ENCODE measurements at regions not wholly inside any gene's neighbourhood (a gene's known extent, or its start where the extent isn't known, plus 50 kb on each side); places are given as distances from the start of the nearest gene placed in this dataset.

DNA sequence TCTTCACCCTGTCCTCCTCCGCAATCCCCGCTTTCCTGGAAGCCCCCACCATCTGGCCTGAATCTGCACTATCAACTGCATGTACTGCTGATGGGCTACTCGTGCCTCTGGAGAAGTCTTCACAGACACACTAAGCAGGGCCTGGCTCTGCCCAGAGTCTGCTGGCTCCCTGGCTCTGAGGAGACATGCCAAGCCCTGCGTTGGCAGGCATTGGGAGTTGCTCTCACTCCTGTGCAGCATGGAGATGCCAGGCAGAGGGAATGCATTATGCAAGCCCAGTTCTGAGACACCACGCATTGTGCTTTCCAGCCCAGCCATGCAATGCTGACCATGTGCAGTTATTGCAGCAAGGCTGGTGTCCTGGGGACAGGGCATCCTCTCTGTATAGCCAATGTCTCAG, 314.6 kb downstream of the CXCL12 start:
- Histone ChIP-seq H3K4me1 (ENCODE audit: insufficient read depth) (no peaks in the 10 kb centered on the region), H3K36me3 (ENCODE audit: insufficient read depth) (no peaks in the 10 kb centered on the region), H3K27ac (ENCODE audit: low read depth) (no peak overlapping the region), H3K4me3 (ENCODE audit: low read depth, low read length) (no peak overlapping the region)
- 84% methylated on average over 5 of the region's 5 CpGs for WGBS
- no peak for DNase-seq (ENCODE audit: extremely low spot score)

DNA sequence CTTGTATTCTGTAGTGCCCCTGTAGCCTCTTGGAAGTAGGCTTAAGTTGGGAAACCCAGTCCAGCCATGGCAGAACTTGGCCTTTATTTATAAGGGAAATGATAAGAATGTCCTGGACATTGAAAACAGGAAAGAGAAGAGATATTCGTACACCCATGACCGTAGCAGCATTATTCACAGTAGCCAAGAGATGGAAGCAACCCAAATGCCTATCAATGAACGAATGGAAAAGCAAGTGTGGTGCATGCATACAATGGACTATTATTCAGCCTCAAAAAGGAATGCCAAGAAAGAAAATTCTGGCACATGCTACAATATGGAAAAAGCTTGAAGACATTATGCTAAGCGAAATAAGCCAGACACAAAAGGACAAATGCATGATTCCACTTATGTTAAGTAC, 315.3 kb downstream of the CXCL12 start:
- no peak overlapping the region for H3K27ac ChIP-seq (ENCODE audit: low read depth)
- DNase-seq (ENCODE audit: extremely low spot score) = no peak
- no peaks in the 10 kb centered on the region for H3K36me3 ChIP-seq (ENCODE audit: insufficient read depth)
- no peak overlapping the region for H3K4me3 ChIP-seq (ENCODE audit: low read depth, low read length)
- no peaks in the 10 kb centered on the region for H3K4me1 ChIP-seq (ENCODE audit: insufficient read depth)
- WGBS = 71% methylated on average over 4 of the region's 4 CpGs

DNA sequence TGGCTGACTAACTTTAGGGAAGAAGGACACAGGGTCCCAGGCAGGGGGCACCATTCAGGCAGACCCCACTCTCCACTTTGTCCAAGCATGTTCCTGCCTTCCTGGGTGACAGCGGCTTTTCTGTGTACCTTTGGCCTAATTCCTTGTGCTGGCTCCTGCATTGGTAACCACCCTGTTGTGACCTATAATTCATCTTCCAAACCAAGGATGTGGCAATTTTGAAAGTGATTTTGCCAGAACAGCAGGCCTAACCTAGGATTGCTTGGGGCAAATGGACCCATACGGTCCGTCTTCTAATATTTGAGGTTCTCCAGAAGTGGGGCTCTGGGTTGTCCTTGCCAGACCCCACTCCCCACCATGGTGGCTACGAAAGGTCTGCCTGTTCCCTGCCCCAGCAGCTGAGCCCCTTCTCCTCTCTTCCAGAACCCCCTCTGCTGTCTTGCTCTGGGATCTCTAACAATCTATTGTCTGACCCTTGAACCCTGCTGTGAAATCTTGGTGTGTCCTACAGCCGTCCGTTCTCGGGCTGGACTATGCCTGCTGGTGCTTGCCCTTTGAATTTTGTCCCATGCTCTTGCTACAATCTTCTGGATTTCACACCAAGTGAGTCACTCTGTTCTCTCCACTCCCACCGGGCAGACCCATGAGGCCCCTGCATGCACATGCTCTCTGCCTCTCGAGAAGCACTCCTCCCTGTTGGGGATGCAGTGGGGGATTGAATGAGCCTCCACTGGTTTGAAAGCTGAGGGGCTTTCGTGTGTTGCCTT, 316.0 kb downstream of the CXCL12 start:
- Histone ChIP-seq H3K4me3 (ENCODE audit: low read depth, low read length) (no peak overlapping the region), H3K27ac (ENCODE audit: low read depth) (no peak overlapping the region), H3K36me3 (ENCODE audit: insufficient read depth) (no peaks in the 10 kb centered on the region), H3K4me1 (ENCODE audit: insufficient read depth) (no peaks in the 10 kb centered on the region)
- WGBS = 81% methylated on average over 10 of the region's 10 CpGs
- no peak for DNase-seq (ENCODE audit: extremely low spot score)

DNA sequence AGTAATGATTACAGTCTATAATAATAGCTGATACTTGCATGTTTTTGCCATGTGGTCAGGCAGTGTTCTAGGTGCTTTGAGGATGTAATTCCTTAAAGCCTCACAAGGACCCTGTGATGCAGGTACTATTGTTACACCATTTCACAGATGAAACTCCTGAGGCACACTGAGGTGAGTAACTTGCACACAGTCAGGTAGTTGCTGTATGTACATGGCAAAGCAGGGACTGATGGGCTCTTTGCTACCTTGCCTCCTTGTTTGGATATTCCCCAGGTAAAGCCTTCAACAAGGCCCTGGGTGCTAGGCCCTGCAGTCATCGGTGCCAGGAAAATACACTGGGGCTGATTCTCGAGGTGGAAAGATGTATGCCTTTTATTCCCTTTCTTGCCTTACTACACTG, 317.5 kb downstream of the CXCL12 start:
- DNase-seq (ENCODE audit: extremely low spot score) = no peak
- 96% methylated on average over 2 of the region's 2 CpGs for WGBS
- Histone ChIP-seq H3K27ac (ENCODE audit: low read depth) (no peak overlapping the region), H3K4me3 (ENCODE audit: low read depth, low read length) (no peak overlapping the region), H3K4me1 (ENCODE audit: insufficient read depth) (no peaks in the 10 kb centered on the region), H3K36me3 (ENCODE audit: insufficient read depth) (no peaks in the 10 kb centered on the region)

DNA sequence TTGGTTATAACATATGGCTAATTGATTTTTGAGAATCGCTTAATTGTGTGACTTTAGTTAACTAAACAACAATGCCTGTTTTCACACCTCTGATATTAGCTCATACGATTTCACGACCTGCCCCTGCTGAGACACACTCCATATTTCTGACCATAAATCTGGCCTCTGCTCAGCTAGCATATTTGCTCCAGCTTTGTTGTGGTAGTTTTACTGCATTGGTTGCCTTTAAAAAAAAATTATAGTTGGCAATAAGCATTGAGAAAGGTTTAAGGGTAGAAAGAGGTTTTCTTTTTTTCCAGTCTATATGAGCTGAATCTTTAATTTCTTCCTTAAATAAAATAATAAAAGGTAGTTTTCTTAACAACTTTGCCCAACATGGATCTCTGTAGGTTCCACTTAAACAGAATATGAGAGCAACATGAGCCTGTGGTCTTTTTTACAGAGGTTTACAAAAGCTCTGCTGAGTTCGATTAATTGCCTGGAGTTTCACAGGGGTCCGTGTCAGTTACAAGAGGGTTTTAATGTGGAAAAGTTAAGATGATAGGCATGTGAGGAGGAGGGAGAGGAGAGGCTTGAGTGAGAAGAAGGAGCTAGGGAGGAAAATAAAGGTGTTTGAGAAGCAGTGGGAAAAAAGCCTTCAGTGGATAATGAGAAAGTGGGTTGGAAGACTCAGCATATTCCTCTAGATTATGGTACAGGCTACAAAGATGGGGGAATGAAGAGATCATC, 318.2 kb downstream of the CXCL12 start:
- Histone ChIP-seq H3K4me1 (ENCODE audit: insufficient read depth) (no peaks in the 10 kb centered on the region), H3K36me3 (ENCODE audit: insufficient read depth) (no peaks in the 10 kb centered on the region), H3K4me3 (ENCODE audit: low read depth, low read length) (no peak overlapping the region), H3K27ac (ENCODE audit: low read depth) (no peak overlapping the region)
- 62% methylated on average over 5 of the region's 5 CpGs for WGBS
- DNase-seq (ENCODE audit: extremely low spot score) = no peak

DNA sequence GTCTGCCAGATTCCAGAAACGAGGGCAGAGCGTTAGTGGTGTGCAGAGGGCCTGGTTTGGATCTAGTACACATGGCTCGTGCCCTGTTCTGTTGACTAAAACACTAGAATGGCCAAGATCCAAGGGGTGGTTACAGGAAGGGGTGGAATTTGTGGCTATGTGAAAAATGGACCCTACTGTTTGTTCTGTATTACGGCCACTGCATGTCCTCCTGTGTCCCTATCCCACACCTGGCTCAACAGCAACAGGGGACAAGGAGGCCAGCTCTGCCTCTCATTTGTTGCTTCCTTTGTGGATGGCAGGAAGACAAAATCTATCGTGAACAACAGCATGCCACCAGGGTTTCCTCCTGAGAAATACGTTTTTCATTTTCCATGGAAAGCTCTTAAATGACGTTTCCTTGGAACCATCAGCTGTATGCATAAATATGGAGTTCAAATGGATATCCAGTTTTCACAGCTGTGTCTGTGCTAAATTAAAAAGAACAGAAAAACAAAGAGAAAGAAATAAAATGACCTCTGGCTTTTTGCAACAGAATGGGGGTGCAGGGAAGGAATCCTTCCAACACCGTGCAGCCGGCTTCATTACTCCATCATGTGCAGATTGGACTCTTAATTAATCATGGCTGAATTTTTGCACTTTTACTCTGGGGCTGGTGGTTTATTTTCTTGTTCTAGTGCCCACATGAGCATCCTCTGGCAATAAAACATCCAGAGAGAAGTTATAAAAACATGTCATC, 318.9 kb downstream of the CXCL12 start:
- no peak overlapping the region for H3K4me3 ChIP-seq (ENCODE audit: low read depth, low read length)
- H3K36me3 ChIP-seq (ENCODE audit: insufficient read depth) = no peaks in the 10 kb centered on the region
- no peak for DNase-seq (ENCODE audit: extremely low spot score)
- no peaks in the 10 kb centered on the region for H3K4me1 ChIP-seq (ENCODE audit: insufficient read depth)
- H3K27ac ChIP-seq (ENCODE audit: low read depth) = no peak overlapping the region
- 74% methylated on average over 9 of the region's 9 CpGs for WGBS

DNA sequence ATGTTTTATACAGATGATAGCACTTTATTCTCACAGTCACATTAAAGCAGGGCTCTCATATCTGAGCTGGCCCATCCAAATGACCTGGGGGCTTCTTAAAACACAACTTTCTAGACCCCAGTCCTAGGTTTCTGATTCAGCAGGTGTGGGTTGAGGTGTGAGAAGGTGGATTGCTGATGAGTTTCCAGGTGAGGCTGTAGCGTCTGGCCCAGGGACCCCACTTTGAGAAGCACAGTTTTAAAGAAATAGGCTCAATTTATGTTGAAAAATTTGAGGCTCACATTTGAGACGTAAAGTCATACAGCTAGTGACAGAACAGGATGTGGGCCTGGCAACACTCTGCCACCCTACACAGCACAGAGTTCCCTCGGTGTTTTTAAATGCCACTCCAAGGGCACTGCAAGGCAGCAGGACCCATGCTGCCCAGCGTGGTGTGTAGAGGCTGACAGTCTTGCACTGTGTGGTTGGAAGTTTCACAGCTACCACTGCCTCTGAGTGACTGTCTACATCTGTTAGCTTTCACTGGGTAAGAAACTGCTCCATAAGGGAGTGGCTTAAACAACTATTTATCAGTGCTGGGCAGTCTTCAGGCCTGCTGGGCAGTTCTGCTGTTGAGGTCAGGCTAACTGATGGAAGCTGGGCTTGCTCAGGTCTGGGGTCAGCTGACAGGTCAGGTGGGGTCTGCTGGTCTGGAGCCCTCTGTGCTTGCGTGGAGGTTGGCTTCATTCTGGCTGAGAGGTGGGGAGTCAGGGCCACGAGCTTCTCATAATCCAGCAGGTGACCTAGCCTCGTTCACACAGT, 319.7 kb downstream of the CXCL12 start:
- WGBS = 92% methylated on average over 7 of the region's 7 CpGs
- H3K4me3 ChIP-seq (ENCODE audit: low read depth, low read length) = no peak overlapping the region
- H3K4me1 ChIP-seq (ENCODE audit: insufficient read depth) = no peaks in the 10 kb centered on the region
- no peak for DNase-seq (ENCODE audit: extremely low spot score)
- no peaks in the 10 kb centered on the region for H3K36me3 ChIP-seq (ENCODE audit: insufficient read depth)
- H3K27ac ChIP-seq (ENCODE audit: low read depth) = no peak overlapping the region

DNA sequence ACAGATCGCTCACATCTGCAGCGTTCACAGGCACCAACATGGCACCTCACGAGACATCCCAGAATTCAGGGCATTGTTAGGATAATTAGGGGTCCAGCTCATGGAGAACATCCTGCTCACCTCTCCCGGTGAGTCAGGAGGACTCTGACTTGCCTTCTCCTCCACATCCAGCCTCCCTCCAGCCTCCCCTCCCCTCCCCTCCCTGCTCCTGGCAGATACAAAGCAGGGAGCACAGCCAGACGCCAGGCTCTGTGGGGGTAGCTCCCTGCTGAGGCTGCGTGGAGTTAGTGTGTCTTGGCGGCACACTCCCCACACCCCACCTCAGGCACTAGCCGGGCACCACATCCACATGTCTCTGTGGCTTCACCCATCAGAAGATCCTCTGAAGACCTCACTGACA, 320.6 kb downstream of the CXCL12 start:
- H3K4me3 ChIP-seq (ENCODE audit: low read depth, low read length) = no peak overlapping the region
- no peaks in the 10 kb centered on the region for H3K36me3 ChIP-seq (ENCODE audit: insufficient read depth)
- H3K4me1 ChIP-seq (ENCODE audit: insufficient read depth) = no peaks in the 10 kb centered on the region
- 83% methylated on average over 8 of the region's 8 CpGs for WGBS
- H3K27ac ChIP-seq (ENCODE audit: low read depth) = no peak overlapping the region
- DNase-seq (ENCODE audit: extremely low spot score) = no peak

DNA sequence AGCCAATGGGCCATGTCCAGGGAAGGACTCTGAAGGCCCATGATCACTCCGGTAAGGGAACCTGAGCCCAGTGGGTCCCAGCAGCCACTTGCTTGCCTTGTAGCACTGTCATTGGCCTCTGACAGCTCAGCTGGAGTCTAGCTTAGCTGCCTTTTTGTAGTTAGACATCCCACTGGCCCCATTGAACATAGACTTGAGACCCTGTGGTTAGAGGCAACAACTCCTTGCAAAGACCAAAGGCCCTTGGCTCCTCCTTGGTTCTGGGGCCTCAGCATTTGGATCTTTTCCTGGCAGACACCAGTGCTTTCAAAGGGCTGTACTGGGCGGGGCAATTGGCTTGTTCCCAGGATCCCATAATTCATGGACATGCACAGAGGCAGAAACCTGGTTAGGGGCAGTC, 321.2 kb downstream of the CXCL12 start:
- no peaks in the 10 kb centered on the region for H3K36me3 ChIP-seq (ENCODE audit: insufficient read depth)
- no peak overlapping the region for H3K27ac ChIP-seq (ENCODE audit: low read depth)
- no peak overlapping the region for H3K4me3 ChIP-seq (ENCODE audit: low read depth, low read length)
- 82% methylated on average over 2 of the region's 2 CpGs for WGBS
- DNase-seq (ENCODE audit: extremely low spot score) = no peak
- no peaks in the 10 kb centered on the region for H3K4me1 ChIP-seq (ENCODE audit: insufficient read depth)

DNA sequence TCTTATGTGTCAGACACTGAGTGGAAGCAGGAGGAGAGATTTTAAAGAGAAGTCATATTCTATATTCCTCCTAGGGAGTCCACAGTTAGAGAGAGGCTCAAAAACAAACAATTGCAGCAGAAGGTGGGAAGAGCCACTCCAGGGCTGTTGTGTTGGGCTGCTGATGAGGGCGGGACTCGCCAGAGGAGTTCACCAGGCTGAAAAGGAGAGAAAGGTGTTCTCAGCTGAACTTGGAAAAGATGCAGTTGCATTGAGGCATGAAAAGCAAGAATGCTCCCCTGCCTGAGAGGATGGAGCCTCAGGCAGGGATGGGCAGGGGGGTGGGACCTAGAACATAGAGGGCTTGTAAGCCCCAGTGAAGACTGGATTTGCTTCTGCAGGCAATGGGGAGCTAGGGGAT, 324.2 kb downstream of the CXCL12 start:
- 95% methylated on average over 2 of the region's 2 CpGs for WGBS
- Histone ChIP-seq H3K27ac (ENCODE audit: low read depth) (no peak overlapping the region), H3K4me3 (ENCODE audit: low read depth, low read length) (no peak overlapping the region), H3K4me1 (ENCODE audit: insufficient read depth) (no peaks in the 10 kb centered on the region), H3K36me3 (ENCODE audit: insufficient read depth) (no peaks in the 10 kb centered on the region)
- DNase-seq (ENCODE audit: extremely low spot score) = no peak

DNA sequence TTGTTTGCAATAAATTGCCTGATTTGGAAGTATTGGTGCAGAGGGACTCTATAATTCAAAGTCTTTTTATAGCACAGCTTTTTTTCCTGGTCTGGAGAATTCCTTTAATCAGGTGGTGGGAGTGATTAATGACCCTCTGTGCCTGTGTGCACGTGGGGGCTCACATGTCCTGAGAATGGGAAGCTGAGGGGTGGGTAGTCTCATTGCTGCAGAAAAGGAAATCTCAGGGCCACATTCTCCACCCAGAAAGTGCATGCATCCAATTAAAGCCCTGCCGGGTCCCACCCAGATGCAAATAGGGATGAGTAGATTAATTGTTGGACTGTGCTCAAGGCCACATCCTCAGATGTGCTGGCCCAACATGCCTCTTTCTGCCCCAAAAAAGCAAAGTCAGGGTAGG, 324.7 kb downstream of the CXCL12 start:
- H3K27ac ChIP-seq (ENCODE audit: low read depth) = no peak overlapping the region
- no peaks in the 10 kb centered on the region for H3K4me1 ChIP-seq (ENCODE audit: insufficient read depth)
- no peaks in the 10 kb centered on the region for H3K36me3 ChIP-seq (ENCODE audit: insufficient read depth)
- WGBS = 36% methylated on average over 2 of the region's 2 CpGs
- DNase-seq (ENCODE audit: extremely low spot score) = no peak
- H3K4me3 ChIP-seq (ENCODE audit: low read depth, low read length) = no peak overlapping the region

DNA sequence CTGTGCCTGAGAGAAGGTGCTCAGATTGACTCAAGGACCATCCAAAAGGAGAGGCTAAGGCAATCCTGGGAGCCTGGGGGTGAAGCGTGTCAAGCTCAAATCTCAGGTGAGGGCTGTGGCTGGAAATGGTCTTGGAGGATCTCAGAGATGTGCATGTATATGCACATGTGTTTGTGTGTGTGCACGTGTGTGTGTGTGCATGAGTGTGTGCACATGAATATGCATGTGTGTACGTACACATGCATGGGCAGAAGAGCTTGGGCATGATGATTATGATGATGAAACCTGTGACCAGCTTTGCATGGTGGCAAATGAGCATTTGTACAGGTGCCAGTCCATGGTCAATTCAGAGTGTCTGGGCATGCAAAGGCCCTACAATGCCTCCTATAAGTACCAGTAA, 326.6 kb downstream of the CXCL12 start:
- no peak overlapping the region for H3K27ac ChIP-seq (ENCODE audit: low read depth)
- no peak for DNase-seq (ENCODE audit: extremely low spot score)
- H3K4me1 ChIP-seq (ENCODE audit: insufficient read depth) = no peaks in the 10 kb centered on the region
- 95% methylated on average over 3 of the region's 3 CpGs for WGBS
- no peak overlapping the region for H3K4me3 ChIP-seq (ENCODE audit: low read depth, low read length)
- H3K36me3 ChIP-seq (ENCODE audit: insufficient read depth) = no peaks in the 10 kb centered on the region

DNA sequence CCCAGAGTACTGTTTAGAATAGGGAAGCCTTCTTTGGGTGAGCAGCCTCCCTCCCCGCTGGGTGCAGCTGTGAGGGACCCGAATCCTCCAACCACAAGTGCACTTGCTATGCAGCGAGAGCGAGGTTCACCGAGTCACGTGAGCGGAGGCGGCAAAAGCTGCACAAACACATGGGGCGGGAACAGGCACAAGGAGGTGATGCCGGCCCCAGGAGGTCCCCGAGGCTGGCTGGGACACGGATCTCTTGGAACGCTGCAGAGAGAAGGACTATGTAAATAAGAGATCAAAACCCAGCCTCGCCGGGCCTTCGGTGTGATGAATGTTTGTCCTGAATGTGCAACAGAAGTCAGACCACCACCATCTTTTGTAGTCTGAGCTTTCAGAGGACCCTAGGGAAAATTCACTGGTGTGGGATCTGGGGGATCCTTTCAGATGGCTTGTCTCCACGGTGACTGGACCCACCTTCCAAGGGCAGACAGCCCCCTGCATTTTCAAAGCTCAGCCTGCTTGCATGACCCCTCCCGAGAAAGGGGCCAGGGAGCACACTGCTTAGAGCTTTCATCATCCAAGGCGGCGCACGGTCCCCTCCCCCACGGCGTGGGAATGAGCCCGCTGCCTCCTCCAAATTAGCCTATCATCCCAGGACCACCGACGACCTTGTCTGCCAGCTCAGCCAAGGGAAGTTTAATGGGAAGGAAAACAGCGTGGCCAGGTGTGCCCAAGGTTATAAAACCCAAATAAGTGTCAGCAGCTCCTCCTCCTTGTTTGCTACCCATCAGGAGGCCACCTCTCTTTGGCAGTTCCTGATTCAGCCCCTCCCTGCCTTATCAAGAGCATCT, 327.7 kb downstream of the CXCL12 start:
- H3K36me3 ChIP-seq (ENCODE audit: insufficient read depth) = no peaks in the 10 kb centered on the region
- H3K27ac ChIP-seq (ENCODE audit: low read depth) = no peak overlapping the region
- 78% methylated on average over 27 of the region's 27 CpGs for WGBS
- no peak for DNase-seq (ENCODE audit: extremely low spot score)
- no peaks in the 10 kb centered on the region for H3K4me1 ChIP-seq (ENCODE audit: insufficient read depth)
- H3K4me3 ChIP-seq (ENCODE audit: low read depth, low read length) = no peak overlapping the region
